SU-DHL-6 (cell line): ENCODE measurements at regions not wholly inside any gene's neighbourhood (a gene's known extent, or its start where the extent isn't known, plus 50 kb on each side); places are given as distances from the start of the nearest gene placed in this dataset.

Experiments
- H2AFZ ChIP-seq: fragments of 200-600 bp; sonication (generic); 2 replicates; pipeline ENCODE4 v1.6.1; 2014; ENCODE audit warnings: low read depth, mild to moderate bottlenecking, moderate library complexity, mixed read lengths, antibody characterized with exemption, low read length; ENCODE audit not compliant: severe bottlenecking
- H3F3A ChIP-seq: fragments of 200-600 bp; shearing (Covaris generic); 2 replicates; pipeline ENCODE4 v1.6.0; 2016; ENCODE audit warnings: antibody characterized with exemption, mild to moderate bottlenecking; ENCODE audit not compliant: insufficient read depth
- H3K27ac ChIP-seq: fragments of 200-600 bp; sonication (generic); 2 replicates; pipeline ENCODE4 v1.5.1; 2016; ENCODE audit warnings: low read depth, mild to moderate bottlenecking, low read length, moderate library complexity, mixed read lengths
- H3K27me3 ChIP-seq: fragments of 200-600 bp; sonication (generic), shearing (Covaris generic); 2 replicates; pipeline ENCODE4 v1.6.0; 2014; ENCODE audit warnings: mild to moderate bottlenecking, low read length
- H3K36me3 ChIP-seq: fragments of 200-600 bp; sonication (generic); 2 replicates; pipeline ENCODE4 v1.6.1; 2014; ENCODE audit warnings: mild to moderate bottlenecking, low read length, mixed read lengths
- H3K4me2 ChIP-seq: fragments of 300-600, 200-600 bp; shearing (Covaris generic), sonication (generic); 2 replicates; pipeline ENCODE4 v1.6.0; 2014; ENCODE audit warnings: low read length, low read depth, mild to moderate bottlenecking; ENCODE audit not compliant: poor library complexity, severe bottlenecking
- H3K4me3 ChIP-seq: fragments of 200-600 bp; sonication (generic); 2 replicates; pipeline ENCODE4 v1.5.1; 2014; ENCODE audit warnings: antibody characterized with exemption, low read length, mild to moderate bottlenecking, mixed read lengths; ENCODE audit not compliant: insufficient read depth, poor library complexity, severe bottlenecking
- H3K79me2 ChIP-seq: fragments of 200-600 bp; sonication (generic); 2 replicates; pipeline ENCODE4 v1.6.1; 2014; ENCODE audit warnings: mild to moderate bottlenecking, low read length, moderate library complexity; ENCODE audit not compliant: insufficient read depth
- H3K9ac ChIP-seq: fragments of 200-600 bp; sonication (generic); 2 replicates; pipeline ENCODE4 v1.7.0; 2014; ENCODE audit warnings: mild to moderate bottlenecking, low read length
- H3K9me2 ChIP-seq: fragments of 200-600 bp; sonication (generic); replicated peaks from 2 replicates; pipeline ENCODE4 v1.6.1; 2014; ENCODE audit warnings: low read length; ENCODE audit not compliant: insufficient read depth
- H3K9me3 ChIP-seq: fragments of 200-600 bp; sonication (generic); 2 replicates; pipeline ENCODE4 v1.6.1; 2014; ENCODE audit warnings: low read length, mixed read lengths; ENCODE audit not compliant: insufficient read depth
- H4K20me1 ChIP-seq: fragments of 200-600 bp; sonication (generic); 2 replicates; pipeline ENCODE4 v1.6.1; 2014; ENCODE audit warnings: low read depth, mild to moderate bottlenecking, antibody characterized with exemption, low read length, moderate library complexity, mixed read lengths
- CTCF ChIP-seq: fragments of 200-600 bp; sonication (generic); IDR thresholded peaks from one replicate; pipeline ENCODE4 v1.5.1; 2017; ENCODE audit warnings: antibody characterized with exemption, mild to moderate bottlenecking, low read length, moderate library complexity; ENCODE audit not compliant: insufficient read depth, poor library complexity, severe bottlenecking
- EZH2phosphoT487 ChIP-seq: fragments of 200-600 bp; sonication (generic), shearing (Covaris generic); conservative IDR thresholded peaks from 2 replicates; pipeline ENCODE4 v1.6.1; 2018; ENCODE audit warnings: mild to moderate bottlenecking, antibody characterized with exemption, low read length, moderate library complexity, mixed read lengths

- TF ChIP-seq EZH2phosphoT487 (no peak), CTCF (no peak)
These were observed 812.4 kb upstream of the DPPA4 start for GRCh38 chr3:110149763-110150162.

GRCh38 chr3:110157221-110157620, 819.9 kb upstream of the DPPA4 start:
- H2AFZ ChIP-seq: no peak overlapping the region
- H3F3A ChIP-seq: no peaks in the 10 kb centered on the region
- TF ChIP-seq EZH2phosphoT487 (no peak), CTCF (no peak)
- no peaks in the 10 kb centered on the region for H3K79me2 ChIP-seq
- H3K9ac ChIP-seq: no peak overlapping the region
- H3K4me3 ChIP-seq: no peak overlapping the region
- no peaks in the 10 kb centered on the region for H3K36me3 ChIP-seq
- H3K27me3 ChIP-seq: no peaks in the 10 kb centered on the region
- no peaks in the 10 kb centered on the region for H3K9me3 ChIP-seq
- no peak overlapping the region for H3K27ac ChIP-seq
- H3K4me2 ChIP-seq: no peak overlapping the region
- no peaks in the 10 kb centered on the region for H3K9me2 ChIP-seq
- no peaks in the 10 kb centered on the region for H4K20me1 ChIP-seq

More at GRCh38 chr3:110149763-110150162, 812.4 kb upstream of the DPPA4 start:
- no peak overlapping the region for H3K9ac ChIP-seq
- no peak overlapping the region for H3K4me3 ChIP-seq
- no peak overlapping the region for H3K27ac ChIP-seq
- H3K9me3 ChIP-seq: no peaks in the 10 kb centered on the region
- H3K4me2 ChIP-seq: no peak overlapping the region
- H3K27me3 ChIP-seq: no peaks in the 10 kb centered on the region
- H3K79me2 ChIP-seq: no peaks in the 10 kb centered on the region
- no peak overlapping the region for H2AFZ ChIP-seq
- H4K20me1 ChIP-seq: no peaks in the 10 kb centered on the region
- H3F3A ChIP-seq: no peaks in the 10 kb centered on the region
- no peaks in the 10 kb centered on the region for H3K36me3 ChIP-seq
- H3K9me2 ChIP-seq: no peaks in the 10 kb centered on the region

- Histone ChIP-seq H4K20me1 (no peaks in the 10 kb centered on the region), H3K27ac (no peak overlapping the region), H3K36me3 (no peaks in the 10 kb centered on the region), H3K9me2 (no peaks in the 10 kb centered on the region), H3K9me3 (no peaks in the 10 kb centered on the region), H3F3A (no peaks in the 10 kb centered on the region), H3K27me3 (no peaks in the 10 kb centered on the region), H3K4me2 (no peak overlapping the region), H3K9ac (no peak overlapping the region), H3K79me2 (no peaks in the 10 kb centered on the region), H2AFZ (no peak overlapping the region), H3K4me3 (no peak overlapping the region)
- TF ChIP-seq CTCF (no peak), EZH2phosphoT487 (no peak)
These were observed 827.5 kb upstream of the DPPA4 start for GRCh38 chr3:110164632-110165369.
